ENCODE measurements at regions not wholly inside any gene's neighbourhood (a gene's known extent, or its start where the extent isn't known, plus 50 kb on each side); places are given as distances from the start of the nearest gene placed in this dataset.
"Not testable (repeated sequence)": the region's sequence is repeated elsewhere in the genome, so short reads cannot be mapped to it uniquely, and the experiment has no call there.

DNA sequence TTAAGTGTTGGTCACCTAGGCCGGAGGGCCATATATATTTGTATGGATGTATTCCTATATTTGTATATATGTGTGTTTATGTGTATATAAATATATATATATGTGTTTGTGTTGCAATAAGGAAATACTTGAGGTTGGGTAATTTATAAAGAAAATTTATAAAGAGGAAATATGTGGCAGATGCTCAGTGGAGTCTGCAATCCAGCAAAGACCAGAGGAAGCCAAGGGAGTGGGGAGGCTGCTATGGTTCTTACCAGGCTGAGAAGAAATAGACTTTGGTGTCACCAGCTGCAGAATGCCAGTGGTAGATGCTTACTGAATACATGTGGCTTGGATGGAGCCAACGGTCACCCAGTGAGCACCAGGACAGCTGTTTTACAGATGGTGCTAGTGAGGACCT, 97.4 kb upstream of the ELOVL5 start:
- no peak for DNase-seq

DNA sequence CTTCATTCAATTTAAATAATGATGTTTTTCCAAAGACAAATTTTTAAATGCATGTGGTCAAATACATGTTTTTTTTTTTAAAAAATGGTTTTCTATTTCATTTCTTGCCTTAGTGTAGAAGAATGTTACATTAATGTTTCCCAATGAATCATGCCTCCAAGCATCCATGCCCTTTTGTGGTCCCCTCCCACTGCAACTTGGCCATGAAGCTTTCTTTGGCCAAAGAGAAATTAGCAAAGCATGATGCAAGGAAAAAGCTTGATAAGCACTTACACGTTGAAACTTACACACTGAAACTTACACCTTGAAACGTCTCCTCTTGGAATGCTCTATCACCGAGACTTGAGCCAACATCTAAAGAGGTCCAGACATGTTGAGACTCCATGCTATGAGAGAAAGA, 93.0 kb upstream of the ELOVL5 start:
- no peak for DNase-seq

- DNase-seq: no peak
Measured at GRCh38 chr6:53441035-53441493, 92.3 kb upstream of the ELOVL5 start.

GRCh38 chr6:53440336-53440945, 91.7 kb upstream of the ELOVL5 start:
- DNase-seq: no peak

GRCh38 chr6:53439556-53439955, 90.8 kb upstream of the ELOVL5 start:
- DNase-seq: no peak

- no peak for DNase-seq
Measured at GRCh38 chr6:53437557-53438202, 88.9 kb upstream of the ELOVL5 start.

DNA sequence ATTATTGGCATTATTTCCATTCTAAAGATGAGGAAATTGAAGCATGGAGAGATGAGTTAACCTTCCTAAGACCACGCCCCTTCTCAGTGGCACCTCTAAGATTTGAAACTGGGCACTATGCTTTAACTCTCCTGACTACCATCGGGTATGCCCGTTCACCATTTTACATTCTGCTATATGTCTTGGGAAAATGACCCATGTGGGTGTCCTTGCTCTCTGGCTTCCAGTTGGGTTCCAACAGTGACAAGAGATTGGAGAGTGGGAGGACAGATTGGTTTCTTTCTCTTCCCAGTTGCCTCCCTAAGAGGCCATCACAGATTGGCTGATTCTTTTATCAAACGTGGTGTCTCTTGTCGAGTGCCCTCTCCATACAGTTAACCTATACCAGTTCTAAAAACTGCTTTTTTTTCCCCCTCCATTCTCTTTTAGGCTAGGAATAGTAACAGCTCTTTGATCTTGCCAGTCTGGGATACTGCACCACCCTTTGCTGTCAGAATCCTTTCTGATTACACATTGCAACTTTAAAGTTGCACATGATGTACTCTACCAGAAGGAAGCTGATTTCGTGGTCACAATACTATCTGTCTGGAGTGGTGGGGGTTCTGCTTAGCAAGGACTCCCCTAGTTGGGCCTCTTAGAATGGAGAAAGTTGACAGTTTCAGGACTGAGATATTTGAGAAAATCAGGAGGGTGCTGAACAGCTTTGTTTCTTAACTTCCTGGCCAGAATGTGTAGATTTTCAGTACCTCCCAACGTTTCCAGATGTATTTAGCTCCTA, 88.0 kb upstream of the ELOVL5 start:
- no peak for DNase-seq

DNA sequence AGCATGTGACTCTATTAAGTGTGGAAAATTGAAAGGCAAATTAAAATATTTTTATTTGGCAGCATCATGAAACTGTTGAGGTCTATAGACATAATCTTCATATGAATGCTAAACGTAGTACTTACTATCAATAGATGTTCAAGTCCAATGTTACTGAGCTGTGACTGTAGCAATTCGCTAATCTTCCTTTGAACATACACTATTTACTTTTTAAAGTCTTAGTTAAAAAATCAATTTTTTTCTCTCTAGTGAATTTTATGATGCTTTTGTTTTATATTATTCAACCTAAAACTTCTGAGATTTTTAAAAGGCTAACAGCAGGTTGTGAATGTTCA, 85.2 kb upstream of the ELOVL5 start:
- no peak for DNase-seq

DNA sequence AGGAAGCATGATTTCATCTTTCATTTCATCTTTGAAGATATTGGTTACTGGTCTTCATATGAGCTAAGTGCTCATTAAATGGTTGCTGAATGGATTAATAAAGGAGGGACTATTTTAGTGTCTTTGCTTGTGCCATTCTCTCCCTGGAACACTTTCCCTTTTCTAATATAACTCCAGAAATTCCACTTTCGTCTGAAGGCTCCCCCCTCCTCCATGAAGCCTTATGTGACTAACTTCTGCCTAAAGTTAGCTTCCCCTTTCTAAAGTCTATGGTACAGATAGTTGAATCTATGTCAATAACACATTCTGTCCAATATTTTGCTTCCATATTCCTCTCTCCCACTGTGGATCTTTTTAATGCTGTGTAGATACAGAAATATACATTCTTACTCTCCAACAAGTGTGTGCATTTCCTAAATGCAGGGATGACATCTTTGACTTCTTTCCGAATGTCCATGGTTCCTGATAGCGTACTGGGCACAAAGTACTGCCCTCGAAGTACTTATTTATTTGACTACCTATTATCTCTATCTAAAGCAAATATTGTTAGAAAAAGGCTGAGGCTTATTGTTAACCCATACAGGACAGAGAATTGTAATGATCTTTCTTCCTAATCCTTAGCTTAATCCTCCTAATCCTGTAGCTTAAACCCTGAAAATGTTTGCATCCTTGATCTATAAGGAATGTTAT, 84.7 kb upstream of the ELOVL5 start:
- DNase-seq: no peak

GRCh38 chr6:53432318-53433161, 83.8 kb upstream of the ELOVL5 start:
- no peak for DNase-seq

DNA sequence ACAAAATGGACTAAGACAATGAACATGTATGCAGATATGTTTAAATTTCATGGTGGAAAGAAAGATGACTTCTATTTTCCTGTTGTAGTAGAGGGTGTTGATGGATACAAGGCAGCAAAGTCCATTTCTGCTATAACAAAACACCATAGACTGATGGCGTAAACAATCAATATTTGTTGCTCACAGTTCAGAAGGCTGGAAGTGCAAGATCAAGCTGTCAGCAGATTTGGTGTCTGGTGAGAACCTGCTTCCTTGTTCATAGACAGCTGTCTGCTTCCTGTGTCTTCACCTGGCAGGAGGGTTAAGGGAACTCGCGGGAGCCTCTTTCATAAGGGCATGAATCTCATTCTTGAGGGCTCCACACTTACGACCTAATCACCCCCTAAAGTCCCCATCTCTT, 83.0 kb upstream of the ELOVL5 start:
- DNase-seq: no peak

DNA sequence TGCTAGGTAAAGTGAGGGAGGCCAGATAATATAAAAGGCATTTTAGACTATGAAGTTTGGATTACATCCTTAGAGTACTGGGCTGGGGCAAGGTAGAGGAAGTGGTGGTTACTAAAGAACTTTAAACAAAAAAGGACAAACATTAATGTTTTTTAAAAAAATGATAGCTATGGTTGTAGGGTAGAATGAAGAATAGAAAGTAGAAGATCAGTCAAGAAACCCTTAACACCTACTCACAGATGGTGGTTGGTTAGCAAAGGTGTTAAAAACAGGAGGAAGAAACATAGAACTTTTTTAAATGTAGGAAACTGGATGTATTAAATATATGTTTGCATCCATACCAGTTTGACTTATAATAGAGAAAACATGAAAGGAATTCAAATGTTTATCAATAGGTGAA, 80.7 kb upstream of the ELOVL5 start:
- no peak for DNase-seq

DNA sequence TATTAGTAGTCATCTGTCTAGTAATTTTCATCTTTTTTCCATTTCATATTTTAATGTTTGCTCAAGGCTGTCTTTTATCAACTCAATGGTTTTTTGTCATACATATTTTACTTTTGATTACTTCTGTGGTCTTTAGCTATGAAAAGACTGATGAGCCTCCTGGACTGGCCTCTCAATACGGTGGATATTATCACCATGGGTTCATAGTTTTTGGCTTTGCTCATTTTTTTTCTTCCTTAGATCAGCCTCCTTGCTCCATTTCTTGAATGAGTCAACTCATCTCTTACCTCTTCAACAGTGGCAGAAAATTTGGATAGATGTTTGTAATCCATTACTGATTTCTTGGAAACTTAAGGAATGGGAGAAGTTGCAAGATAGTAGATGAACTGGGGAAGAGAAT, 80.1 kb upstream of the ELOVL5 start:
- DNase-seq: no peak

- DNase-seq: no peak
Measured at GRCh38 chr6:53426667-53427270, 78.0 kb upstream of the ELOVL5 start.

- DNase-seq: no peak
Measured at GRCh38 chr6:53426117-53426516, 77.4 kb upstream of the ELOVL5 start.

DNA sequence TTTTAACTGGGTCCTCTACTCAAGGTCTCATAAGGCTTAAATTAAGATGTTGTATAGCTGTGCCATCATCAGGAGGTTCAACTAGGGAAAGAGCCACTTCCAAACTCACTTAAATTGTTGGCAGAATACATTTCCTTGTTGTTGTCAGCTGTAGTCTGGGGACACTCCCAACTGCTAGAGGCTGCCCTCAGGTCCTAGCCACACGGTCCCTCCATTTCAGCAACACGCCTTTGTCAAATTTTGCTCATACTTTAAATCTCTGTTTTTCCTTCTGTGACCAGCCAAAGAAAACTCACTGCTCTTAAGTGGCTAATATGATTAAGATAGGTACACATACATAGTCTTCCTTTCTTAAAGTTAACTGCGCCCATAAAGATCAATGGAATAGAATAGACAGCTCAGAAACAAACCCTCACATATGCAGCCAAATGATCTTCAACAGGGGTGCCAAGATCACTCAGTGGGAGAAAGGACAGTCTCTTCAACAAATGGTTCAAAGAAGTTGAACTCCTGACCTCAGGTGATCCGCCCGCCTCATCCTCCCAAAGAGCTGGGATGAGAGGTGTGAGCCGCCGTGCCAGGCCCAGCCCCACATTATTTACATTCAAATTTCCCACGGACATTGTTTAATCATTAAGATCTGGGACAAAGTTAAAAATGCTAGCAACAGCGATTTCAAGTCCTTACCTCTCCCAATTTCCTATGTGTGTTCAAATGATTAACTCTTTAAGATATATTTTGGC, 76.4 kb upstream of the ELOVL5 start:
- DNase-seq: no peak

- no peak for DNase-seq
Measured at GRCh38 chr6:53424300-53424699, 75.5 kb upstream of the ELOVL5 start.

- DNase-seq: not testable (repeated sequence)
Measured at GRCh38 chr6:53423560-53423959, 74.8 kb upstream of the ELOVL5 start.

DNA sequence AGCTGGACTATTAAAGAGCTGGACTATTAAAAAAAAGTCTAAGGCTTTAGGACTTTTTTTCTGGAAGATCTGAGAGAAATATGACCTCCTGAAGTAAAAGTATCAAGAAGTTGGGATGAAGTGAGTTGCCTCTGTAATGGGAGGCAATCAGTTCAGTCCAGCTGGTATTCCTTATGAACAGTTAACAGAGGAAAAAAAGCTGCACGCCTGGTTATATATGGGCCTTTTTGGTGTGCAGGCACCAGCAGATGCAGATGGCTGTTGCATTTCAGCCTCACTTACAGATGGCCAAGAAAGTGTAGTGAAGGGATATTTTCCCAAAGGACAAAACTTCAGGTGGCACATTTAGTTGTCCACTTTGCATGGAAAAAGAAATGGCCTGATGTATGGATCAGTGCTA, 70.3 kb upstream of the ELOVL5 start:
- DNase-seq: no peak

DNA sequence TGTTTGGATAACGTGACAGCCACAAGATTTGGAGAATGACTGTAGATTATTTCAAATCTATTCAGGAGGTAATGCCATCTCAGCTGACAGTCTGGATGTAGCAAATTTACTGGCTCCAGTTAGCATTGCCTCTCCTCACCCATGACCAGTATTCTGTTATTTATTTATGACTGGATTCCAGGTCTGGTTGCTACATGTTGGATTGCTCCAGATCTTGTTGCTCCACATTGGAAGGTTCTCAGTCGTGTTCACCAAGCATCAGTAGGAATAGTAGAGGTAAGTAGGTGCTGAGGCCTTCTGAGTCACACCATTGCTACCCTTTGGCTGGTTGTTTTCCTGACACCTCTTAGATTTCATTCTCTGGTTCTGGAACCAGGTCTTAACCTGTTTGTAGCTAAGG, 69.5 kb upstream of the ELOVL5 start:
- no peak for DNase-seq

GRCh38 chr6:53417141-53417540, 68.4 kb upstream of the ELOVL5 start:
- no peak for DNase-seq

DNA sequence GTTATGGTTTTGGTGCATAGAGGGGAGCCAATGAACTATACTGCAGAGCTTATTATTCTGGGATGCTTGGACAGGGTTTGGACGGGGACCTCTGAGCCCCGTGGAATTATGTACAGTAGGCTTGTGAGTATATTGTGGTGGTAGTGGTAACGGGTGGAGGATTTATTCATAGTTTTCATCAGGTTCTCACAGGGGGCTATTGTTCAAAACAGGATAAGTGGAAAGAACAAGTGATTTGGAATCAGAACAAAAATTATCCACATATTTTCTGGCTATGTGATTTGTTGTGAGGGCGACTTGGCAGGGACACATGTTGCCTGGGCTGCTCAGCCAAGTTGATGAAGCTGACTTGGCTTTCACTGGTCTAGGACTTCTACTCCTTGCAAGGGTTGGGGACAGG, 64.6 kb upstream of the ELOVL5 start:
- DNase-seq: no peak

All from activated effector memory CD4-positive, alpha-beta T cell treated with anti-CD3 and anti-CD28 coated beads, Interleukin-2, amount 50 U/mL, for 16 hours (primary cell).